ENCODE measurements at regions not wholly inside any gene's neighbourhood (a gene's known extent, or its start where the extent isn't known, plus 50 kb on each side); places are given as distances from the start of the nearest gene placed in this dataset.

GRCh38 chr2:18837240-18837639 lies 247.9 kb upstream of the NT5C1B start:
- TF ChIP-seq CTCF (IDR thresholded peaks at IDR 0.05 in 4 of 5, conservative IDR thresholded peaks at IDR 0.05 in 1 of 5) (no peak), POLR2A (IDR thresholded peaks at IDR 0.05) (no peak)
